Glomerular visceral epithelial cell (primary cell): ENCODE measurements at regions not wholly inside any gene's neighbourhood (a gene's known extent, or its start where the extent isn't known, plus 50 kb on each side); places are given as distances from the start of the nearest gene placed in this dataset.
A peak's percentile ranks its signal among the peaks of the same experiment; 100 is the strongest.

Source experiments
- DNase-seq: peaks from one replicate; pipeline ENCODE4 v3.0.0-alpha.2; 2016; ENCODE audit errors: extremely low spot score

DNA sequence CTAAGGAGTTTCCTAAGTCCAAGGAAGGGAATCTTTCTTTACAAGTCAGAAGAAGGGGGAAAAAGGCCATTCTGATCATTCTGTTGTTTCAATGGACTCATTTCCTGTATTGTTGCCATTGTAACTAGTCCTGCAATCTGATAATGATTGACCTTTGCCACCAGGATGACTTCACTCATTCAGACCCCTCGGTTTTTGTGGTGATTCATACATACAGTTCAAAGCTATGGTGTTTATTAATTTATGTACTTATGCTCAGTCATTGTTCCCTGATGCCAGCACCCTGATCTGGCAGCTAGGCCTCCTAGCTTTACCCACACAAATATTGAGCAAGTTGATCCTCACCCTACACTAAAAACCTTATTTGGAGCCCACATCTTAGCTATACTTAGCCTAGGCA is 57.6 kb upstream of the ZNF519 start:
- peak; percentile 60 for DNase-seq

DNA sequence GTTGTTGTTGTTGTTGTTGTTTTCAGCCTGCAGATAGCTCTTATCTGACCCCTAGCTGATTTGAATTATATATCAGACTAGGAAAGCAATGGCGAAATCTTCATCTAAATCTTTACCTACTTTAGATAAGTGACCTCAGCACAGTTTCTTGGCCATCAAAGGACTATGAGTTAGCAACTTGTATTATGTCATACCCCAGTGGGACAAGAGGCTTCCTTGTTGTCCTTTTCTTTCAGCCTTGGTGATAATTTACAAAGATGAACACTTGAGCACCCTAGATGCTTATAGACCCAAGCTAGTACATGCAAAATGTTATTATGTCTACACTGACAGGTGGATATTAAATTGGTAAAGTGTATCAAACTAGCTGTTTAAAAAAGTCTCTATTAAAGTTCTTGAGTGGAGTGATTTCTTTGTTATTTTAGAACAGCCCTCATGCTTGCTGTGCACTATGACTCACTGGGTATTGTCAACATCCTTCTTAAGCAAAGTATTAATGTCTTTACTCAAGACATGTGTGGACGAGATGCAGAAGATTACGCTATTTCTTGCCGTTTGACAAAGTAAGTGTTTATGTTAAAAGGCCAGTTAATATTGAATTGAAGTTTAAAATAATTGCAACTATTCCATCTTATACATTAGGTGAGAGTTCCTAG is 56.6 kb upstream of the ZNF519 start:
- peak; percentile 8 for DNase-seq
